ENCODE measurements at regions not wholly inside any gene's neighbourhood (a gene's known extent, or its start where the extent isn't known, plus 50 kb on each side); places are given as distances from the start of the nearest gene placed in this dataset.

DNA sequence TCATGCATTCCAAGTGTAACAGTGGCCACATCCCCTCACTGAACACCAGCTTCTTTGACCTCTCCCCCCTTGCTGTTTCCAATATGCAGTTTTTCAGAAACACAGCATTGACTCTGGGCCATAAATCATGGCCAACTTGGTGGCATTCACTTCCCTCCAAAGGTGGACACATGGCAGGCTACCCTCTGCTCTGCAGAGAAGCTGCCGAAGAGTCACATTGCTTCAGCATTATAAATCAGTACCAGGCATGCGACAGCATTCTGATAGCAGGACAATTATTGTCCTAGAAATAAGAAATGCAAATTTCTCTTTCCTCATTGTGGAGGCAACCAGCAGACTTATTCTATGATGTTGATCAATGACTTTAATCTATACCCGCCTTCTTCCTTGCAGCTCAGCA, 475.4 kb upstream of the GHITM start:
- no peaks in the 10 kb centered on the region for H3K27me3 ChIP-seq (ENCODE audit: control insufficient read depth, insufficient read depth, low read length)
- H3K4me3 ChIP-seq (ENCODE audit: low read depth, low read length) = no peak overlapping the region
- ChIA-PET POLR2A (no interaction called here), CTCF (no interaction called here)
- H3K9me3 ChIP-seq (ENCODE audit: control insufficient read depth, insufficient read depth, low read length) = peaks cover 9% of the 10 kb centered on the region; the same call in 1 of the 2 replicates
- no peak overlapping the region for H3K27ac ChIP-seq (ENCODE audit: low read depth, low read length)
- DNase-seq (ENCODE audit: low read depth, low spot score) = no peak
- TF ChIP-seq CTCF (IDR thresholded peaks at IDR 0.05; ENCODE audit: low read depth, low read length) = no peak

DNA sequence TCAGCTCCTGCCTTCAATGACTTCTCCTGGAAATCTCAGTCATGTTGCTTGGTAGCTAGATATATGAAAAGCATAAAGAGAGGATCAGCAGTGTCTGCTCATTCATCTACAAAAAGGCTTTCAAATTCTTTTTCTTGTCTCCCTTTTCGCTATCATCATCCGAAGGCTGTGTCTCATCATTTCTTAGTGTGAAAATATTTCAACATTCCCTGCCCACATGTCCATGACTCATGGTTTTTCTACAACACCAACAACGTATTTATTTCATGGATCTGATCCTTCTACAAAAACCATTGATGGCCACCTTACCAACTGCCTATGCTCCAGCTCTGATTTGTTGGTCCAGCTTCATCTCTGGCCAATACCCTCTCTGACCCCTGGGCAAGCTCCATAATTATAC, 472.5 kb upstream of the GHITM start:
- H3K9me3 ChIP-seq (ENCODE audit: control insufficient read depth, insufficient read depth, low read length) = peaks cover 8% of the 10 kb centered on the region; the same call in 1 of the 2 replicates
- H3K27me3 ChIP-seq (ENCODE audit: control insufficient read depth, insufficient read depth, low read length) = no peaks in the 10 kb centered on the region
- no peak overlapping the region for H3K27ac ChIP-seq (ENCODE audit: low read depth, low read length)
- DNase-seq (ENCODE audit: low read depth, low spot score) = no peak
- POLR2A ChIA-PET = no interaction called here
- CTCF ChIA-PET = no interaction called here
- H3K4me3 ChIP-seq (ENCODE audit: low read depth, low read length) = no peak overlapping the region
- no peak for TF ChIP-seq CTCF (IDR thresholded peaks at IDR 0.05; ENCODE audit: low read depth, low read length)

- ChIA-PET CTCF (no interaction called here), POLR2A (no interaction called here)
- no peaks in the 10 kb centered on the region for H3K27me3 ChIP-seq (ENCODE audit: control insufficient read depth, insufficient read depth, low read length)
- H3K4me3 ChIP-seq (ENCODE audit: low read depth, low read length) = no peak overlapping the region
- no peak overlapping the region for H3K27ac ChIP-seq (ENCODE audit: low read depth, low read length)
- DNase-seq (ENCODE audit: low read depth, low spot score) = no peak
- peaks cover 7% of the 10 kb centered on the region; the same call in 1 of the 2 replicates for H3K9me3 ChIP-seq (ENCODE audit: control insufficient read depth, insufficient read depth, low read length)
- no peak for TF ChIP-seq CTCF (IDR thresholded peaks at IDR 0.05; ENCODE audit: low read depth, low read length)
Observed at GRCh38 chr10:83667594-83667993, 471.7 kb upstream of the GHITM start.

- CTCF ChIA-PET = no interaction called here
- H3K4me3 ChIP-seq (ENCODE audit: low read depth, low read length) = no peak overlapping the region
- POLR2A ChIA-PET = no interaction called here
- H3K27me3 ChIP-seq (ENCODE audit: control insufficient read depth, insufficient read depth, low read length) = no peaks in the 10 kb centered on the region
- no peak overlapping the region for H3K27ac ChIP-seq (ENCODE audit: low read depth, low read length)
- H3K9me3 ChIP-seq (ENCODE audit: control insufficient read depth, insufficient read depth, low read length) = peaks cover 6% of the 10 kb centered on the region
- no peak for TF ChIP-seq CTCF (IDR thresholded peaks at IDR 0.05; ENCODE audit: low read depth, low read length)
- DNase-seq (ENCODE audit: low read depth, low spot score) = no peak
Observed at GRCh38 chr10:83673316-83673715, 466.0 kb upstream of the GHITM start.

DNA sequence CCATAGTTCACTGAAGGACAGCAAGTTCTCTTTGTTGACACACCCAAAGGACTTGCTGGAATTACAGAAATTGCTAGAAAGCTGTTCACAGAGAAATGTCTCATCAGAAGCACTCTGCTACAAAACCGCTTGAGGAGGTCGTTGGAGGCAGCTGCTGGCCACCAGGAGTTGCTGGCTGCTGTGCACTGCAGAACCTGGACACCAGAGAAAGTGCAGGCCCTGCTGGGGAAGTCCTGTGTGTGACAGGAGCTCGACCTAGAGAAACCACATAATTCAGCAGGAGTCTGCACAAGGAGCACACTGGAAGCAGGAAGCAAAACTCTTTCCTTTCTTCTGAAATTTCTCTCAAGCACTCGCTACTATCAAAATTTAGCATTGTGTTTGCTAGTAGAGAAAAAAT, 461.5 kb upstream of the GHITM start:
- POLR2A ChIA-PET = no interaction called here
- no peak for DNase-seq (ENCODE audit: low read depth, low spot score)

More for the DNA sequence above, 461.5 kb upstream of the GHITM start:
- Histone ChIP-seq H3K4me3 (ENCODE audit: low read depth, low read length) (no peak overlapping the region), H3K9me3 (ENCODE audit: control insufficient read depth, insufficient read depth, low read length) (peaks cover 3% of the 10 kb centered on the region), H3K27me3 (ENCODE audit: control insufficient read depth, insufficient read depth, low read length) (no peaks in the 10 kb centered on the region), H3K27ac (ENCODE audit: low read depth, low read length) (no peak overlapping the region)
- no peak for TF ChIP-seq CTCF (IDR thresholded peaks at IDR 0.05; ENCODE audit: low read depth, low read length)
- CTCF ChIA-PET = no interaction called here
